ENCODE measurements at regions not wholly inside any gene's neighbourhood (a gene's known extent, or its start where the extent isn't known, plus 50 kb on each side); places are given as distances from the start of the nearest gene placed in this dataset.

DNA sequence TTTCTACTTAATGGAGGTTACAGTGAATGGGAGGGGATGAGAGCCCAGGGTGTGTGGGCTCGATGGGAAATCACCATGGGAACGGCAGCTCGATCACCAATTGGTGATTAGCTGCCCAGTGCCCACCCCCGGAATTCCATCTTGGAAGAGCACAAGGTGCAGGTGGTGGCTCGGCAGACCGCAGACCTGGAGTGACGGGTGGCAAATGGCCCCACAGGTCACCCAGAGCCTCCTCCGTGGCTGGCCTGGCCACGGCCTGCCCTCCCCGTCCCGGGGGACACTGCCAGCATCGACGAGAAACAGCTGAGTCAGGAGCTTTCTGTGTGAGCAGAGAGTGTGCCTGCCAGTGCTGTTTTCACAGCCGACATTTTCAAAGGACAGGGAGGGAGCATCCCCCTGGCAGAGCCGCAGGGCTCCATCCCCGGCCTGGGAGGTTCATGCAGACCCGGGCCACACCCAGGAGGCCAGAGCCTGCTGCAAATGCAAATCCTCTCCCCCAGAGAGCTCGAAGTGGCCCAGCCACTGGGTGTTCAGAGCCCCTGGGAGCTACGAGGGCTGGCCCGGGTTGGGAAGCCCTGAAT, 176.4 kb upstream of the MYT1L start:
- Histone ChIP-seq H3K4me3 (ENCODE audit: insufficient read depth, low read depth, low read length) (no peak overlapping the region), H3K9ac (ENCODE audit: low read depth, low read length) (no peak overlapping the region), H4K5ac (ENCODE audit: low read depth, low read length) (no peak overlapping the region), H2BK120ac (ENCODE audit: low read depth, low read length) (no peak overlapping the region), H4K91ac (ENCODE audit: insufficient read depth, low read depth, low read length) (no peak overlapping the region), H2BK20ac (ENCODE audit: low read depth, low read length) (no peak overlapping the region), H3K27me3 (ENCODE audit: control insufficient read depth, insufficient read depth, low read length) (no peaks in the 10 kb centered on the region), H3K4me2 (ENCODE audit: low read depth, low read length) (no peak overlapping the region), H3K79me1 (ENCODE audit: low read depth in 1 of 2, low read length in 2 of 2) (no peaks in the 10 kb centered on the region), H2AK9ac (replicated peaks; ENCODE audit: low read depth, low read length, poor library complexity) (no peak overlapping the region), H3K4me1 (ENCODE audit: control insufficient read depth, insufficient read depth, low read length) (no peaks in the 10 kb centered on the region), H3K4ac (ENCODE audit: low read depth, low read length) (no peak overlapping the region), H2AFZ (replicated peaks; ENCODE audit: low read length, poor library complexity) (no peak overlapping the region), H2AK5ac (ENCODE audit: low read depth, low read length) (no peak overlapping the region), H3K9me1 (ENCODE audit: insufficient read depth, low read length) (no peaks in the 10 kb centered on the region), H3K14ac (replicated peaks; ENCODE audit: low read depth, low read length) (no peak overlapping the region), H3K56ac (ENCODE audit: extremely low read depth, insufficient read depth, low read length) (no peak overlapping the region), H3K23ac (ENCODE audit: low read depth, low read length) (no peak overlapping the region), H3K9me3 (ENCODE audit: control insufficient read depth, insufficient read depth, low read length) (peaks cover 24% of the 10 kb centered on the region), H2BK5ac (ENCODE audit: low read depth, low read length, poor library complexity, severe bottlenecking) (no peak overlapping the region), H3K18ac (ENCODE audit: low read depth, low read length) (no peak overlapping the region), H3K27ac (ENCODE audit: insufficient read depth, low read length) (no peak overlapping the region), H4K20me1 (ENCODE audit: insufficient read depth, low read length) (no peaks in the 10 kb centered on the region), H4K8ac (ENCODE audit: low read depth in 2 of 2, low read length in 2 of 2) (no peak overlapping the region), H2BK15ac (ENCODE audit: low read depth, low read length) (no peak overlapping the region), H3K36me3 (ENCODE audit: control insufficient read depth, insufficient read depth, low read length) (no peaks in the 10 kb centered on the region)
- in situ Hi-C loops (cut with MboI; ENCODE audit: low sequenced_read_pairs) (no loop called here), dilution Hi-C loops (cut with HindIII; ENCODE audit: low sequenced_read_pairs, unreplicated experiment) (no loop called here), intact Hi-C loops (cut with micrococcal nuclease) (no loop called here)
- ChIA-PET CTCF (no interaction called here), POLR2A (ENCODE audit: unreplicated experiment) (no interaction called here)
- ATAC-seq (ENCODE audit: low read depth) (no peak), DNase-seq (no peak)
- 14% methylated on average over 7 of the region's 20 CpGs; no CpG with 5 or more reads in 1 of the 2 experiments for WGBS, 2 experiments (ENCODE audit: extremely low coverage in 2 of 2, insufficient read length in 1 of 2)
- TF ChIP-seq FOS (IDR thresholded peaks at IDR 0.05; ENCODE audit: low read depth, low read length), result no peak
- no peak for TF ChIP-seq RCOR1 (IDR thresholded peaks at IDR 0.05; ENCODE audit: insufficient replicate concordance, low read length)
- TF ChIP-seq MAFK (IDR thresholded peaks at IDR 0.05; ENCODE audit: low read depth, low read length), result no peak
- no peak for TF ChIP-seq MAZ (IDR thresholded peaks at IDR 0.05; ENCODE audit: borderline replicate concordance, low read depth, low read length)
- no peak for TF ChIP-seq NFE2L2 (IDR thresholded peaks at IDR 0.05; ENCODE audit: low read depth, low read length)
- no peak for TF ChIP-seq RAD21 (IDR thresholded peaks at IDR 0.05; ENCODE audit: low read length)
- no peak for TF ChIP-seq POLR2A (IDR thresholded peaks at IDR 0.05; ENCODE audit: low read depth, low read length)
- no TSS peak for BruUV-seq (replicated peaks)
